Choroid plexus epithelial cell (primary cell): ENCODE measurements at regions not wholly inside any gene's neighbourhood (a gene's known extent, or its start where the extent isn't known, plus 50 kb on each side); places are given as distances from the start of the nearest gene placed in this dataset.

ENCODE experiments used
- DNase-seq: peaks from one replicate; pipeline ENCODE4 v3.0.0-alpha.2; 2010; ENCODE audit warnings: low read depth
- H3K4me3 ChIP-seq: 2 replicates; pipeline ENCODE4 v1.5.1; 2011; ENCODE audit warnings: low read depth, mild to moderate bottlenecking, control low read depth, low read length, moderate library complexity
- CTCF ChIP-seq: conservative IDR thresholded peaks from 2 replicates; pipeline ENCODE4 v1.5.1; 2011; ENCODE audit warnings: low read depth, mild to moderate bottlenecking, control low read depth, inconsistent platforms, low read length, moderate library complexity

GRCh38 chr1:173101589-173101988 lies 50.8 kb upstream of the TNFSF18 start:
- H3K4me3 ChIP-seq = no peak overlapping the region
- no peak for TF ChIP-seq CTCF
- no peak for DNase-seq

- TF ChIP-seq CTCF = no peak
- no peak for DNase-seq
- H3K4me3 ChIP-seq = no peak overlapping the region
Measured at GRCh38 chr1:173100476-173101107, 49.9 kb upstream of the TNFSF18 start.
